ENCODE measurements at regions not wholly inside any gene's neighbourhood (a gene's known extent, or its start where the extent isn't known, plus 50 kb on each side); places are given as distances from the start of the nearest gene placed in this dataset.

DNA sequence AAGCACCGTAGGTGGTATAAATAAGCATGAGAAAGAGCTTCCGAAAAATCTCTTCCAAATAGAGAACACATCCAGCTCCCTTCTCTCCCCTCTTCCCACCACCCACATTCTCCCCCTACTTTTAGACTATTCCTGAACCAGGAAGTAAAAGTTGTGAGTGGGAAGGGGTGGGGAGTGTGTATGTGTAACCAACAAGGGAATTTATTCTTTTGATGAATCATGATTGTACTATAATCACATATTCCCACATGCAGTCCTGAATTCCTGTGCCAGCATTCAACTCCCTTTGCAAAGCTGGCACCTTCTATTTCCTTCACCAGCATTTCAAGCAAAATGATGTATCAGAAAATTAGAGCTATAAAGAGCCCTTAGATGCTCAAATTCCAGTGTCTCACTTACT lies 230.6 kb upstream of the CHRM2 start:
- no peak for ATAC-seq
- H3K4me3 Mint-ChIP-seq, result no peak overlapping the region

DNA sequence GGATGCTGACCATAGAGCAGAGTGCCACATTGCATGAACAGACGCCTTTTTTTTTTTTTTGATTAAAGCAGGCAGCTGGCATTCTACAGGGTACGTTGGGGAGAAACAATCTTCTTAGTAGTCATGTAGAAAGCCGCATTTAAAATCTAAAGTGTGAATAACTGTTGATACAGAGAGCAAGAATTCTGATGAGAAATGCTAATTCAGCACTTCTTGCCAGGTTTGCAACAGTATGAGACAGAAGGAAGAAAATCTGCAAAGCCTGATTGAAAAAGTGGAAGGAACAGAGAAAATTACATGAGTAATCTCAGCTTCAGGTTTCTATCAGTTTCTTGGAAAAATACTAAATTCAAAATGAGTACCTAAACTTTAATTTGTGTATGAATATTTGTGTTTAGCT lies 232.7 kb upstream of the CHRM2 start:
- Mint-ChIP-seq H3K4me3 (no peak overlapping the region), H3K9me3 (peaks cover 18% of the 10 kb centered on the region), H3K4me1 (no peaks in the 10 kb centered on the region), H3K27me3 (no peaks in the 10 kb centered on the region), H3K36me3 (ENCODE audit: low read depth) (no peaks in the 10 kb centered on the region), H3K27ac (no peak overlapping the region)
- ATAC-seq, result no peak
- no peak for DNase-seq

More for the DNA sequence above, 230.6 kb upstream of the CHRM2 start:
- DNase-seq, result no peak
- no peak overlapping the region for H3K27ac Mint-ChIP-seq
- no peaks in the 10 kb centered on the region for H3K27me3 Mint-ChIP-seq
- H3K4me1 Mint-ChIP-seq, result no peaks in the 10 kb centered on the region
- H3K36me3 Mint-ChIP-seq (ENCODE audit: low read depth), result no peaks in the 10 kb centered on the region
- peaks cover 16% of the 10 kb centered on the region for H3K9me3 Mint-ChIP-seq

DNA sequence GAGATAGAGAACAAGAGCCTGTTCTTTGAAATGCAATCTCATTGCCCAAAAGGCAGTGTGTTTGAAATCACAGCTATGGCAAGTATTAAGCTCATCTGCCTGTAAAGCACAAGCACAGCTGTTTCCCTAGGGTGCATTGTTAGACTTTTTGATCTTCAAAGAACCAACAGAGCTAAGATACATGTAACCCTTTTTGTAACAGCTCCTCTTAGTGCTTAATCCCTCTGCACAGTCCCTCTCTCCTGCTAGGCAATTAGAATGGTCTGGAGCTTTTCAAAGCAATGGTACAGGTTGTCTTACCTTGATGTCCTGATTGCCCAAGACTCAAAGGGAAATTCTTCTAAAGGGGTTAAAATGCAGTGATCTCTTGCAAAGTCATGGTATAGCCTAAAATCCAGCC lies 249.6 kb upstream of the CHRM2 start:
- H3K4me1 Mint-ChIP-seq, result no peaks in the 10 kb centered on the region
- no peaks in the 10 kb centered on the region for H3K27me3 Mint-ChIP-seq
- H3K4me3 Mint-ChIP-seq, result no peak overlapping the region
- no peak for DNase-seq
- H3K36me3 Mint-ChIP-seq (ENCODE audit: low read depth), result no peaks in the 10 kb centered on the region
- ATAC-seq, result no peak
- peaks cover 2% of the 10 kb centered on the region for H3K9me3 Mint-ChIP-seq
- no peak overlapping the region for H3K27ac Mint-ChIP-seq

DNA sequence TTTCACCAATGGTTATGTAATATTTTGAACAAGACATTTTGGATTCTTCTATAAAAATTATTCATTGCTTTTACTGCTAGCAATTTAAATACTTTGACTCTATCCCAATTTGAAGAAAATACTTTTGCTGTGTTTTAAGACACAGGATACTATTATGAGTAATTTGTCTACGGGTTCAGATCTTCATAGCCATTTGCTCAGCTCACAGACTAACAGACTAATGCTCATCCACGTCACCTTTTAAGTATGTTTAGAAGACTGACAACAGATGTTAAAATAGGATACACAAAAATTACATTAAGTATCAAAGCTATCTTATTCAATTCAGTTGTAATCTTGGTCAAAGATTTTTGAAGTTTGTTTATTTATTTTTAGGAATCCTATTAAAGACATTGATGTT lies 251.3 kb upstream of the CHRM2 start:
- ATAC-seq, result no peak
- no peak for DNase-seq
- Mint-ChIP-seq H3K27ac (no peak overlapping the region), H3K36me3 (ENCODE audit: low read depth) (no peaks in the 10 kb centered on the region), H3K27me3 (no peaks in the 10 kb centered on the region), H3K4me1 (no peaks in the 10 kb centered on the region), H3K9me3 (peaks cover 11% of the 10 kb centered on the region), H3K4me3 (no peak overlapping the region)

DNA sequence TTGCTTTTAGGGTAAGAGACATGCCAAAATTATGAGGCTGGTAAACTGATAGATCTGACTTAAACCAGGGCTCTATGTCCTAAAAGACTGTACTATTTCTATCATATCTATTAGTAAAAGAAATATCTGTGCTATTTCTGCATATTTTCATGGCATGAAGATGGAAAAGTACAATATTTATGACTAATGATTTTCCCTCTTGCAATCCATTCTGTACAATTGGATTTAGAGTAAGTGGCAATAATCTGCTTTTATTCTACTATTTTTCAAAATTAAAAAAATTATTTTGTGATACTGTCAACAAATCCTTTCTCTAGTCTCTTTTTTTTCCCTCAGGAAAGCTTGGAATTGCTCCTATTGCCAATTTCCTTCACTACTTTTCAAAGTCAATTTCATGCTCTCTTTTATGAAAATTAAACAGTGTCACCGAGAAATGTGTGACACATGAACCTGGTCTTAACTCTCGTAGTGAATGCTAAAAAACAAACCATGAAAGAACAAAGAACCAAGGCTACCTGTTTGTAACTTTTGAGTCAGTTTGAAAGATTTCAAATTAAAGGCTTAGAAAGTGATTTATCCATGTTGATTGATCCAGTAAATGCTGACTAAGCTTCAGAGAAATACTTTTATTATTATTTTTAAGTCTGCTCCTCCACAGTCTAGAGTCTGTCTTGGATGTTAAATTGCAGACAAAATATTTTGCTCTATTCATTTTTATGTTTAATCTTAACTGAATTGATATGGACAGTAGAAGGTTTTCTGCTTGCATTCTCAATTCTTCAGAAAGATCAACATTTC lies 262.7 kb upstream of the CHRM2 start:
- peaks cover 5% of the 10 kb centered on the region for H3K9me3 Mint-ChIP-seq
- no peak overlapping the region for H3K4me3 Mint-ChIP-seq
- ATAC-seq (no peak), DNase-seq (no peak)
- H3K27ac Mint-ChIP-seq, result no peak overlapping the region
- H3K36me3 Mint-ChIP-seq (ENCODE audit: low read depth), result no peaks in the 10 kb centered on the region
- no peaks in the 10 kb centered on the region for H3K4me1 Mint-ChIP-seq
- H3K27me3 Mint-ChIP-seq, result no peaks in the 10 kb centered on the region

DNA sequence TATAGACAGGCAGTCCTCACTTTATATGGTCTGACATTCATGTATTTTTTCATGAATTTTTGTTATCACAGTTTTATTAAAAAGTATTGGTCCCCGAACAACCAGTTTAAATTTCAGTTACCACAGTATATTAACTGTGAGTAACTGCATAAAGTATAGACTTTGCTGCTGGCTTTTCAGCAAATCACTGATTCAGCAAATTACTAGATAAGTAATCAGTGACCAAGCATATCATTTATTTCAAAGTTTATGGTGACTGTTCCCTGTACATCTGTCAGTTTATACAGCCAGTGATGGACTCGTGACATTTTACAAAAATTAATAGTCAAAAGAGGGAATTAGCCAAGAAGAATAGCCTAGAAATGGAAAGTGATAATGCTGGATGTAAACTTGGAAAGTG lies 266.7 kb upstream of the CHRM2 start:
- Mint-ChIP-seq H3K27ac (no peak overlapping the region), H3K27me3 (no peaks in the 10 kb centered on the region), H3K4me1 (no peaks in the 10 kb centered on the region), H3K36me3 (ENCODE audit: low read depth) (no peaks in the 10 kb centered on the region), H3K9me3 (peaks cover 7% of the 10 kb centered on the region), H3K4me3 (no peak overlapping the region)
- no peak for ATAC-seq
- no peak for DNase-seq

DNA sequence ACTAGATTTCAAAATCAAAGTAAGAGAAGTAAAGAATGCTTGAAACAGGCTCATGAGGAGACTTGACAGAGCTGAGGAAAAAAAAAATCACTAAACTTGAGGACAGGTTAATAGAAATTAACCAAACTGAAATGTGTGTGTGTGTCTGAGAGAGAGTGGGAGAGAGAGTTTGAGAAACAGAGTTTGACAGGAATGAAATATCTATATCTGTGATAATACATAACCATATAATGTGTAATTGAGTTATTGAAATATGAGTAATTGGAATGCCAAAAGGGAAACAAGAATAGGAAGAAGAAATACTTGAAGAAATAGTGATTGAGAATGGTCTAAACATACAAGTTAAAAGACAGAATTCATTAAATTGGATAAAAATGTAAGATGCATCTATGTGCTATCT lies 268.0 kb upstream of the CHRM2 start:
- H3K27ac Mint-ChIP-seq, result no peak overlapping the region
- no peak overlapping the region for H3K4me3 Mint-ChIP-seq
- ATAC-seq, result no peak
- H3K36me3 Mint-ChIP-seq (ENCODE audit: low read depth), result no peaks in the 10 kb centered on the region
- no peak for DNase-seq
- H3K4me1 Mint-ChIP-seq, result no peaks in the 10 kb centered on the region
- no peaks in the 10 kb centered on the region for H3K27me3 Mint-ChIP-seq
- H3K9me3 Mint-ChIP-seq, result peaks cover 7% of the 10 kb centered on the region

DNA sequence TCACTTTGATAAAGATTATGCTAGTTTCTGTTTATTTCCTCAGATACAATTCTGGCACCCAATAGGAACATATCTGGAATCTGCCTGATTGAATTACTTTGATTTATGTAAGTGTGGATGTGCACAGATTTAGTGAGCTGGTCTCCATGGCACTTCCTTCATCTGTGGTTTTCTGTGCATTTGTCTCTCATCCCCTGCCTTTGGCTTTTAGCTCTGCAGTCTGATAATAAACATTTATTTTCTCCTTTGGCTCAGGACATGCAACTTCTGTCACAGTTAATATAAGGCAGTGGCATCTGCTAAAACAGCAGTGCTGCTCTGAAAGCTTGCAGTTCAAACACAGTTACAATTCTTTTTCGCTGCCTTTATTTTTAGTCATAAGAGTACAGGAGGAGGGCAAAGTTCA lies 273.7 kb upstream of the CHRM2 start:
- DNase-seq (no peak), ATAC-seq (no peak)
- no peaks in the 10 kb centered on the region for H3K36me3 Mint-ChIP-seq (ENCODE audit: low read depth)
- H3K27ac Mint-ChIP-seq, result no peak overlapping the region
- H3K4me3 Mint-ChIP-seq, result no peak overlapping the region
- no peaks in the 10 kb centered on the region for H3K4me1 Mint-ChIP-seq
- H3K27me3 Mint-ChIP-seq, result no peaks in the 10 kb centered on the region
- peaks cover 7% of the 10 kb centered on the region for H3K9me3 Mint-ChIP-seq

DNA sequence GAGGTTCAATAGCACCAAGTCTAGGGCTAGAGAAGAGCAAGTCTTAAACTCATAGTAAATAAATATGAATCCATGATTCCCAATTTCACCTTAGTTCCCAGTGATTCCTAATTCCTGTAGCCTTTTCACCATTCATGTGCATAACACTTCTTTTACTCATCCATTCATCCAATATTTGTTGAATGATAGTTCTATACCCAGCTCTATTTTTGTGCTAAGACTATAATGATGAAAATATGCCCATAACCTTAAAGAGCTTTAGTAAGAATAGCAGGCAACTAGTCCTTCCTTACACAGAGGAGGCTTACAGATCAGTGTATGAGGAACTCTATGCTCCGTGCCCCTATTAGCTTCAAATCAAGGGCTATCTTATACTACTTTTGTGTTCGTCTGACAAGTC lies 280.2 kb upstream of the CHRM2 start:
- ATAC-seq, result no peak
- no peaks in the 10 kb centered on the region for H3K27me3 Mint-ChIP-seq
- no peak for DNase-seq
- no peaks in the 10 kb centered on the region for H3K9me3 Mint-ChIP-seq
- no peaks in the 10 kb centered on the region for H3K36me3 Mint-ChIP-seq (ENCODE audit: low read depth)
- H3K4me1 Mint-ChIP-seq, result no peaks in the 10 kb centered on the region
- no peak overlapping the region for H3K27ac Mint-ChIP-seq
- no peak overlapping the region for H3K4me3 Mint-ChIP-seq

DNA sequence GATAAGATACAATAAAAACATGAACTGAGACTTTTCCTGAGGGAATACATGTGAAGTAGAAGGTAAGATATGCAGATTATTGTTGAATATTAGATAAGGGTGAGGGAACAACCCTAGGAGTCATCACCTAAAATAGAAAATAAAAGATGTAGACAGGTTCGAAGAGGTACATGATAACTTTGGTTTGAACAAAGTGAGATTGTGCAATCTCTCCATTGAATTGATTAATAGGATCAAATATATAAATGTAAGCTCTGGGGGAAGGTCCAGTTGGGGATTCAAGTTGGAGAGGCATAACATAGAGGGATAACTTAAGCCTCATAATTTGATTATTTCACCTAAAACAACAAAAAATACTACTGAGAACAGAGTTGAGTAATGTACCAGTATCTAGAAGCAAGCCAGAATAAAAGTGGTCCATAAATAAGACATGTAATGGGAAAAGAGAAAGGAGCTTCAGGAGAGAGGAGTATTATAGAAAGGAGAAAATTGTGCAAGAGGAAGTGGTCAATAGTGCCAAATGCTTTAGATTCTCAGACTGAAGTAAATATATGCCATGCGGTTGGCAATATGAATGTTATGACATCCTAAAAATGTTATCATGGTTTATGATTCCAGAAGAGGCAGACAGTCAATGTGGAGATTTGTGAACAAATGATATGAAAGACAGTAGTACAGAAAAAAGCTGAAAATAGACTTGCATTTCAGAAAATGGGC lies 282.3 kb upstream of the CHRM2 start:
- H3K27ac Mint-ChIP-seq, result no peak overlapping the region
- no peak overlapping the region for H3K4me3 Mint-ChIP-seq
- no peak for ATAC-seq
- peaks cover 4% of the 10 kb centered on the region for H3K9me3 Mint-ChIP-seq
- no peaks in the 10 kb centered on the region for H3K27me3 Mint-ChIP-seq
- H3K36me3 Mint-ChIP-seq (ENCODE audit: low read depth), result no peaks in the 10 kb centered on the region
- no peak for DNase-seq
- no peaks in the 10 kb centered on the region for H3K4me1 Mint-ChIP-seq

DNA sequence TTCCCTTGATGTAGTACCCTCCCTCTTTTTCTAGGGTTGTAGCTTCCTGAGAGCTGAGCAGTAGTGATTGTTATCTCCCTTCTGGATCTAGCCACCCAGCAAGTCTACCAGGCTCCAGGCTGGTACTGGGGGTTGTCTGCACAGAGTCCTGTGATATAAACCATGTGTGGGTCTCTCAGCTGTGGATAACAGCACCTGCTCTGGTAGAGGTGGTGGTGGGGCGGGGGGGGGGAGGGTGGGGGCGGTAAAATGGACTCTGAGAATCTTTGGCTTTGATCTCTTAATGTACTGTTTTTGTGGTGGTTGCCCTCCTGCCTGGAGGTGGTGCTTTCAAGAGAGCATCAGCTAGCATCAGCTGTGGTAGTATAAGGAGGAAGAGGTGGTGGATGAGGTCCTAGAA lies 302.0 kb upstream of the CHRM2 start:
- H3K27me3 Mint-ChIP-seq, result no peaks in the 10 kb centered on the region
- H3K4me1 Mint-ChIP-seq, result no peaks in the 10 kb centered on the region
- no peak overlapping the region for H3K27ac Mint-ChIP-seq
- H3K9me3 Mint-ChIP-seq, result peaks cover 12% of the 10 kb centered on the region
- ATAC-seq (no peak), DNase-seq (no peak)
- H3K4me3 Mint-ChIP-seq, result no peak overlapping the region
- no peaks in the 10 kb centered on the region for H3K36me3 Mint-ChIP-seq (ENCODE audit: low read depth)

DNA sequence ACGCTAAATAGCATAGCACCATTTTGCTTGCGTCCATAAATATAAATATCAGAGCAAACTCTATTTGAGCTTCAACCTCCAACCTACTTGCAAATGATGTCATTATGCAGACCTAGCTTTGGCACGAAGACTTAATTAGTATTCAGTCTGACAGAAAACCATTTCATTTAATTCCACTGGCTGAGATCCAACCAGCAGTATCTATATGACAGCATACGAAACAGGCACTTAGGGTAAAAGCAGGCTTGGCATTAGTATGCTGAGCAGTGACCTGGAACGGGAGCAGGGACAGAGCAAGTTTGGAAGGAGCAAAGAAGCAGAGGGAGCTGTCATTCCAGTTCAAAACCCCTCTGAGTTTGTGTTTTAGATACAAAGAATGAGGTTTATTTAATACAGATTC lies 312.5 kb upstream of the CHRM2 start:
- no peak for DNase-seq
- ATAC-seq, result no peak
- Mint-ChIP-seq H3K9me3 (peaks cover 4% of the 10 kb centered on the region), H3K4me1 (no peaks in the 10 kb centered on the region), H3K4me3 (no peak overlapping the region), H3K36me3 (ENCODE audit: low read depth) (no peaks in the 10 kb centered on the region), H3K27me3 (no peaks in the 10 kb centered on the region), H3K27ac (no peak overlapping the region)

DNA sequence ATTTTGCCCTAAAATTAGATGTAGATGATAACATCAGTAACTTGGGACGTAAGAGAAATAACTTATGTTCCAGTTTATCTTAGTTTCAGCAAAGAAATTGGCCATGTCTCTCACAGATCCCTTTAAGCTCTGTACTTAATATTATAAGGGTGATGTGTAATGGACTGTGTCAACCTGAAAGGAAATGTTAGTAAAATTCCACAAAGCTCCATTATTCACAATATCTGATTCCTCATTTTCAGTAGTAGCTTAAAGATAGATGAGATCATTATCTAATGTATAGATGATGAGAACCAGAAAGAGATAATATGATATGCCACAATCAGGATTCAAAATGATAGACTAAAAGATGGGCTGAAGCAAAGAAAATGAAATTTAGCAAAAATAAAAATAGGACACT lies 316.8 kb upstream of the CHRM2 start:
- Mint-ChIP-seq H3K9me3 (no peaks in the 10 kb centered on the region), H3K36me3 (ENCODE audit: low read depth) (no peaks in the 10 kb centered on the region), H3K4me1 (no peaks in the 10 kb centered on the region)

DNA sequence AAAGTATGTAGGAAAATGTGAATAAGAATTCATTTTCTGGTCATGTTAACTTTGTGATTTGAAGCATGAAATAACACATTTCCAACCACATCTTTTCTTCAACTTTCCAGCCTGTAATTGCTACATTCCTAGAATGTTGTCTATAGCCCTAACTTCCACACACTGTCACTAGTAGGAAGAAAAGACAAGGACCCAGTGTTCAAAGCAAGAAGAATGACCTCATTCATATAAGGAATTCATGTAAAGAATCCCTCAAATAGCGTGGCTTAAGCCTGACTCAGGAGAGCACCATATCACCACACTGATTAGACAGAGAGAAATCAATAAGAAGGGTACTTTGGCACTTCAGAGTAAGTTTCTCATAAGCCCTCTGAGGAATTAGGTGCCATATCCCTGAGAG lies 318.7 kb upstream of the CHRM2 start:
- Mint-ChIP-seq H3K36me3 (ENCODE audit: low read depth) (no peaks in the 10 kb centered on the region), H3K9me3 (peaks cover 3% of the 10 kb centered on the region), H3K4me3 (no peak overlapping the region), H3K4me1 (no peaks in the 10 kb centered on the region), H3K27me3 (no peaks in the 10 kb centered on the region), H3K27ac (no peak overlapping the region)
- DNase-seq (no peak), ATAC-seq (no peak)

More for the DNA sequence above, 316.8 kb upstream of the CHRM2 start:
- H3K27me3 Mint-ChIP-seq, result no peaks in the 10 kb centered on the region
- no peak for DNase-seq
- H3K27ac Mint-ChIP-seq, result no peak overlapping the region
- ATAC-seq, result no peak
- H3K4me3 Mint-ChIP-seq, result no peak overlapping the region

DNA sequence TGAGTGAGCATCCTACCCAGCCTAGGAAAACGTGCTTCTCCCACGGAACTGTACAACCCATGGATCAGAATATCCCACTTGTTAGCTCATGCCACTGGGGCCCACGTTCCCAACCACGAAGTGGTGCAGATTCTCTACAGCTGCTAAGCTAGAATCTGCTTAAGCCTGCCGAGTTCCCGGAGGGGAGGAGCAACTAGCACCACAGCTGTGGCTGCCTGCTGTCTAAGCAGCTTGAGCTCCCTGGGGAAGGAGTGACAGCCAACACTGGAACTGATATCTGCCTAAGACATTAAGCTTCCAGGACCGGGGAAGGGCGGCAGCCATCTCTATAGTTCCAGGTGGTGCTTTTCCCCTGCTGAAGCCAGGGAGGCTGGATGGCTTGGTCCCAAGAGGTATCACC lies 334.7 kb upstream of the CHRM2 start:
- peaks cover 6% of the 10 kb centered on the region for H3K9me3 Mint-ChIP-seq
- no peaks in the 10 kb centered on the region for H3K27me3 Mint-ChIP-seq
- no peak overlapping the region for H3K27ac Mint-ChIP-seq
- H3K4me3 Mint-ChIP-seq, result no peak overlapping the region
- ATAC-seq, result no peak
- DNase-seq, result no peak
- no peaks in the 10 kb centered on the region for H3K4me1 Mint-ChIP-seq
- no peaks in the 10 kb centered on the region for H3K36me3 Mint-ChIP-seq (ENCODE audit: low read depth)
